Tibial artery (tissue), 4 donors: ENCODE measurements at regions not wholly inside any gene's neighbourhood (a gene's known extent, or its start where the extent isn't known, plus 50 kb on each side); places are given as distances from the start of the nearest gene placed in this dataset.

Experiments used
- DNase-seq, 2 donors: peaks; one replicate each; pipeline ENCODE4 v3.0.0-alpha.2; 2019
- H3K27ac ChIP-seq, 2 donors: fragments of 200-600 bp; sonication (generic) in 1 of 2; 1 replicate in 1 of 2; 2 replicates in 1 of 2; pipeline ENCODE4 v1.5.1; 2018 to 2019; ENCODE audit warnings: mild to moderate bottlenecking in 1 of 2
- H3K27me3 ChIP-seq, 2 donors: fragments of 200-600 bp; sonication (generic) in 1 of 2; one replicate each; pipeline versions ENCODE4 v1.5.1 to v1.6.0; 2016 to 2019
- H3K36me3 ChIP-seq, 3 donors: fragments of 200-600 bp; sonication (generic) in 2 of 3; one replicate each; pipeline ENCODE4 v1.5.1; 2016 to 2019; ENCODE audit warnings: mild to moderate bottlenecking in 2 of 3
- H3K4me1 ChIP-seq, 4 donors: fragments of 200-600 bp; sonication (generic) in 2 of 4; 1 replicate in 3 of 4; 2 replicates in 1 of 4; pipeline ENCODE4 v1.5.1; 2016 to 2019
- H3K4me3 ChIP-seq, 2 donors: fragments of 200-600 bp; sonication (generic) in 1 of 2; 1 replicate in 1 of 2; 2 replicates in 1 of 2; pipeline ENCODE4 v1.5.1; 2018 to 2019; ENCODE audit warnings: mild to moderate bottlenecking in 2 of 2
- H3K9me3 ChIP-seq, 3 donors: fragments of 200-600 bp; sonication (generic) in 1 of 3; one replicate each; pipeline ENCODE4 v1.5.1; 2016 to 2019
- intact Hi-C: fragments of 100-400 bp; cut with DNase I; formaldehyde crosslinking; loops from one replicate; pipeline ENCODE4 v1.15.0; 2023; ENCODE audit warnings: low total_unique reads
- TF ChIP-seq, protein P1 (sequence below), 2 experiments: fragments of 200-600 bp in 1 of 2; fragments of 450-650 bp in 1 of 2; IDR thresholded peaks; one replicate each; pipeline ENCODE4 v1.5.1; 2017 to 2019; ENCODE audit warnings: antibody characterized with exemption in 2 of 2, mild to moderate bottlenecking in 1 of 2, moderate library complexity in 1 of 2

DNA sequence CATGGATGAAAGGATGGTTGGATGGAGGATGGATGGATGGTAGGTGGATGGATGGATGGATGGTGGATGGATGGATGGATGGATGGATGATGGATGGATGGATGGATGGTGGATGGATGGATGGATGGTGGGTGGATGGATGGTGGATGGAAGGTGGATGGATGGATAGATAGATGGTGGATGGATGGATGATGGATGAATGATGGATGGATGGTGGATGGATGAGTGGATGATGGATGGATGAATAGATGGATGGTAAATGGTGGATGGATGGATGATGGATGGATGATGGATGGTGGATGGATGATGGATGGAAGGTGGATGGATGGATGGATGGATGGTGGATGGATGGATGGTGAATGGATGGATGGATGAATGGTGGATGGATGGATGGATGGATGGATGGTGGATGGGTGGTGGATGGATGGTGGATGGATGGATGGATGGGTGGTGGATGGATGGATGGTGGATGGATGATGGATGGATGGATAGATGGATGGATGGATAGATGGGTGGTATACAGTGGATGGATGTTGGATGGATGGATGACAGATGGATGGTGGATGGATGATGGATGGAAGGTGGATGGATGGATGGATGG lies 350.8 kb downstream of the BRD1 start:
- no peaks in the 10 kb centered on the region for H3K9me3 ChIP-seq
- TF ChIP-seq, protein P1, sequence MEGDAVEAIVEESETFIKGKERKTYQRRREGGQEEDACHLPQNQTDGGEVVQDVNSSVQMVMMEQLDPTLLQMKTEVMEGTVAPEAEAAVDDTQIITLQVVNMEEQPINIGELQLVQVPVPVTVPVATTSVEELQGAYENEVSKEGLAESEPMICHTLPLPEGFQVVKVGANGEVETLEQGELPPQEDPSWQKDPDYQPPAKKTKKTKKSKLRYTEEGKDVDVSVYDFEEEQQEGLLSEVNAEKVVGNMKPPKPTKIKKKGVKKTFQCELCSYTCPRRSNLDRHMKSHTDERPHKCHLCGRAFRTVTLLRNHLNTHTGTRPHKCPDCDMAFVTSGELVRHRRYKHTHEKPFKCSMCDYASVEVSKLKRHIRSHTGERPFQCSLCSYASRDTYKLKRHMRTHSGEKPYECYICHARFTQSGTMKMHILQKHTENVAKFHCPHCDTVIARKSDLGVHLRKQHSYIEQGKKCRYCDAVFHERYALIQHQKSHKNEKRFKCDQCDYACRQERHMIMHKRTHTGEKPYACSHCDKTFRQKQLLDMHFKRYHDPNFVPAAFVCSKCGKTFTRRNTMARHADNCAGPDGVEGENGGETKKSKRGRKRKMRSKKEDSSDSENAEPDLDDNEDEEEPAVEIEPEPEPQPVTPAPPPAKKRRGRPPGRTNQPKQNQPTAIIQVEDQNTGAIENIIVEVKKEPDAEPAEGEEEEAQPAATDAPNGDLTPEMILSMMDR (IDR thresholded peaks at IDR 0.05): no peak
- intact Hi-C loops: no loop called here
- no peak overlapping the region for H3K4me3 ChIP-seq
- no peaks in the 10 kb centered on the region for H3K4me1 ChIP-seq
- no peaks in the 10 kb centered on the region for H3K36me3 ChIP-seq
- H3K27me3 ChIP-seq: peaks cover 0 to 7% of the 10 kb centered on the region in 2 donors
- H3K27ac ChIP-seq: no peak overlapping the region
- DNase-seq: no peak

DNA sequence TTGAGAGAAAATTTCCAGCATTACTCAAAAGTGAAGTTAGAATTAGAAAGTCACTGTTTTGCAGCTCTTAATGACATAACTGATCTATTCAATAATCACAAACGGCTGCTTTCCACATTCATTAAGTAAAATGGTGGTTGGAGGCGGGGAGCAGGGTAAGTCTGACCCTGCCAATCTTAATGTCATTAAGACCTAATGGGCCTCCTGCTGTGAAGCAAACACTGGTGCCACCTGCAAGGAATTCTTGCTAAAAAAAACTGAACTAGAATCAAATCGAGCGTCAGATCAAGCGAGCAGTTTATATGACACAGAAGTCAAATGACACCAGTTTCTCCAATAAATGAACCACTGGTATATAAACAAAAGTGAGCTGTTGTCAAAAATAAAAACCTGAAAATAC lies 351.5 kb downstream of the BRD1 start:
- Histone ChIP-seq H3K27me3 (peaks cover 0 to 2% of the 10 kb centered on the region in 2 donors), H3K4me1 (no peaks in the 10 kb centered on the region), H3K27ac (no peak overlapping the region), H3K9me3 (no peaks in the 10 kb centered on the region), H3K36me3 (no peaks in the 10 kb centered on the region), H3K4me3 (no peak overlapping the region)
- intact Hi-C loops: no loop called here
- TF ChIP-seq, protein P1 (IDR thresholded peaks at IDR 0.05): no peak
- no peak for DNase-seq

DNA sequence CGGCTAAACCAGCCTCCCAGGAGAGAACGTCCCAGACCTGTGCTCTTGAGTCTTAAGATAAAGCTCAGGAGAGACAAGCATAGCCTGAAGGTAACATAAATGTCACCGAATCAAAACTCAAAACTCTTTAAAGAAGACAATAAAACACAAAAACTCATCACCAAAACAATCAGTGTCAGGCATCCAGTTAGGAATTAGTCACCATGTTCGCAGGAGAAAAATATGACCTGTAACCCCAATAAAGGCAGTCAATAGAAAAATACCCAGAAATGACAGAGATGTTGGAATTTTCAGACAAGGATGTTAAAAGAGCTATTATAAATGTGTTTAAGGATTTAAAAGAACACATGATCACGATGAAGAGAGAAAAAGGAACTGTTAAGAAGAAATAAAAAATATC lies 352.4 kb downstream of the BRD1 start:
- DNase-seq: no peak
- Histone ChIP-seq H3K4me3 (no peak overlapping the region), H3K27me3 (no peaks in the 10 kb centered on the region), H3K36me3 (no peaks in the 10 kb centered on the region), H3K27ac (no peak overlapping the region), H3K4me1 (no peaks in the 10 kb centered on the region), H3K9me3 (no peaks in the 10 kb centered on the region)
- TF ChIP-seq, protein P1 (IDR thresholded peaks at IDR 0.05): no peak
- intact Hi-C loops: no loop called here

DNA sequence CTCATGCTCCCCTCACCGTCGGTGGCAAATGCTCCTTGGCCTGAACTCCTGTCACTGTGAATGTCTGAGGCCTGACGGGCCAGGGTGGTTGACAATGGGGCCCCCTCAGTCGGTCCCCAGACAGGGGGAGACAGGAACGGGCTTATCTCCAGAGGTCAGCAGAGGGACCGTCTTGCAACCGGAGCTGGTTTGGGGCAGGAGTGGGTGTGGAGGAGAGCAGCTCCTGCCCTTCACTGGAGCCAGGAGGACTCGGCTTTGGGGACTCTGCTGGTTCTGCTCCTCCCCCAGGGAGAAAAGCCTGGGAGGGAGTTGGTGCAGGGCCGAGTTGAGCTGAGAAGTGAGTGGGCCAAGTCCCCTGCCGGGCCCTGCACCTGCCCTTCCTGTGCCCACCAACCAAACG lies 354.4 kb downstream of the BRD1 start:
- H3K36me3 ChIP-seq: no peaks in the 10 kb centered on the region
- no peak overlapping the region for H3K4me3 ChIP-seq
- intact Hi-C loops: no loop called here
- no peaks in the 10 kb centered on the region for H3K27me3 ChIP-seq
- no peaks in the 10 kb centered on the region for H3K9me3 ChIP-seq
- H3K27ac ChIP-seq: no peak overlapping the region
- DNase-seq: no peak
- TF ChIP-seq, protein P1 (IDR thresholded peaks at IDR 0.05): no peak
- H3K4me1 ChIP-seq: no peaks in the 10 kb centered on the region

DNA sequence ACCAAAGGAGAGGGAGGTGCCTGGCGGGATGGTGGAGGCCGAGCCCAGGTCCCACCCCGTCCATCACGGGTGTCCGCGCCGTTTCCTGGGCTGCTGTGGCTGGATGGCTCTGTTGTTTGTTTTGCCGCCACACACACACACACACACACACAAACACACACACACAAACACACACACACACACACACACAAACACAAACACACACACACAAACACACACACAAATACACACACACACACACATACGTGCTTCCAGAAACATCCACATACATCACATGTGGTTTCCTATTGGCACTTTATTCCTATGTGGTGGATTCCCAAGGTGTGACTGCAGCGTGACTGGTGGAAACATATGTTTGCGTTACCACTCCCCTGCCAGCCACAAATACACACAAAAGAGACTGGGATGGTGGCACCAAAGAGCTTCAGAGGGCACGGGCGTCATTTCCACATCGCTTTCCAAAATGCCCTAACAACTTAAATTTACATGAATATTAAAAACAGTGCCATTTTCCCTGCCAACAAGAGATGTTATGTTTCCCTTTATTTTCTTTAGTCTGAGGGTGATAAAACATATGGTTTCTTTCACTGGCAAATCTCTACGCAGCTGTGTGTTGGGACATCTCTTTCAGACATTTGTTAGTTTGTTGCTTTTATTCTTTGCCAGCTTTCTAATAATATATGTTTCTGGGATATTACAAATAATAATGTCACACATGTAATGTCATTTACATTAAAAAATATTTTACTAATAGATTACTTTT lies 356.8 kb downstream of the BRD1 start:
- intact Hi-C loops: no loop called here
- no peaks in the 10 kb centered on the region for H3K4me1 ChIP-seq
- DNase-seq: peak in 1 of 2 donors; percentile 2
- no peaks in the 10 kb centered on the region for H3K36me3 ChIP-seq
- no peaks in the 10 kb centered on the region for H3K9me3 ChIP-seq
- TF ChIP-seq, protein P1 (IDR thresholded peaks at IDR 0.05): no peak
- H3K27me3 ChIP-seq: peaks cover 0 to 6% of the 10 kb centered on the region in 2 donors
- no peak overlapping the region for H3K27ac ChIP-seq
- no peak overlapping the region for H3K4me3 ChIP-seq
